ENCODE measurements at regions not wholly inside any gene's neighbourhood (a gene's known extent, or its start where the extent isn't known, plus 50 kb on each side); places are given as distances from the start of the nearest gene placed in this dataset.

DNA sequence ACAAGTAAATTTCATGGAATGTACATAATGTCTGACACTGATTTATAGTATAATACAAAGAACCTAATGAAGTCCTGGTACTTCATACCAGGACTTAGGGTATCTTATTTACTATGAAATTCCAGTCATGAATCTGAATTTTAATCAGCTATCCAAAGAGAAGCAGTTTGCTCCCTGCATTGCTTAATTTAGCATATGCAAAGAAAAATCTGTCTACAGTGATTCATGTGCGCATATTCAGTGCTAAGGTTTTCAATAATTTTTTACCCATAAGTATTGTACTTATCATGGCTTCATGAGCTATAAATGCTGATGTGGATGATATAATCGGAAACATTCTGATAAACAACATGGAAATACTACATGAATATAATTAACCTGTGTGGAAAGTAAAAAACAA lies 185.6 kb upstream of the ARHGAP42 start:
- no peak for TF ChIP-seq POLR2A (IDR thresholded peaks at IDR 0.05)
- TF ChIP-seq, protein P1, sequence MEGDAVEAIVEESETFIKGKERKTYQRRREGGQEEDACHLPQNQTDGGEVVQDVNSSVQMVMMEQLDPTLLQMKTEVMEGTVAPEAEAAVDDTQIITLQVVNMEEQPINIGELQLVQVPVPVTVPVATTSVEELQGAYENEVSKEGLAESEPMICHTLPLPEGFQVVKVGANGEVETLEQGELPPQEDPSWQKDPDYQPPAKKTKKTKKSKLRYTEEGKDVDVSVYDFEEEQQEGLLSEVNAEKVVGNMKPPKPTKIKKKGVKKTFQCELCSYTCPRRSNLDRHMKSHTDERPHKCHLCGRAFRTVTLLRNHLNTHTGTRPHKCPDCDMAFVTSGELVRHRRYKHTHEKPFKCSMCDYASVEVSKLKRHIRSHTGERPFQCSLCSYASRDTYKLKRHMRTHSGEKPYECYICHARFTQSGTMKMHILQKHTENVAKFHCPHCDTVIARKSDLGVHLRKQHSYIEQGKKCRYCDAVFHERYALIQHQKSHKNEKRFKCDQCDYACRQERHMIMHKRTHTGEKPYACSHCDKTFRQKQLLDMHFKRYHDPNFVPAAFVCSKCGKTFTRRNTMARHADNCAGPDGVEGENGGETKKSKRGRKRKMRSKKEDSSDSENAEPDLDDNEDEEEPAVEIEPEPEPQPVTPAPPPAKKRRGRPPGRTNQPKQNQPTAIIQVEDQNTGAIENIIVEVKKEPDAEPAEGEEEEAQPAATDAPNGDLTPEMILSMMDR (IDR thresholded peaks at IDR 0.05) = no peak
- TF ChIP-seq EP300 (IDR thresholded peaks at IDR 0.05) = no peak
- no peak for TF ChIP-seq POLR2AphosphoS5 (IDR thresholded peaks at IDR 0.05)

Data from stomach (tissue), 4 donors.